Sigmoid colon (tissue), 4 donors: ENCODE measurements at regions not wholly inside any gene's neighbourhood (a gene's known extent, or its start where the extent isn't known, plus 50 kb on each side); places are given as distances from the start of the nearest gene placed in this dataset.

ENCODE experiments used
- POLR2A ChIP-seq, 2 donors: fragments of 450-650 bp; IDR thresholded peaks; one replicate each; pipeline ENCODE4 v1.6.1; 2016; ENCODE audit warnings: antibody characterized with exemption in 2 of 2, mild to moderate bottlenecking in 2 of 2, moderate library complexity in 2 of 2
- POLR2AphosphoS5 ChIP-seq, 4 donors: sonication (generic); formaldehyde crosslinking; IDR thresholded peaks; one replicate each; pipeline ENCODE4 v1.6.1; 2017; ENCODE audit warnings: antibody characterized with exemption in 4 of 4
- TF ChIP-seq, protein P1 (sequence below), 4 experiments: fragments of 450-650 bp in 3 of 4; fragments of 200-600 bp in 1 of 4; IDR thresholded peaks; one replicate each; pipeline ENCODE4 v1.5.1; 2016 to 2019; ENCODE audit warnings: antibody characterized with exemption in 4 of 4, mild to moderate bottlenecking in 3 of 4, moderate library complexity in 2 of 4

DNA sequence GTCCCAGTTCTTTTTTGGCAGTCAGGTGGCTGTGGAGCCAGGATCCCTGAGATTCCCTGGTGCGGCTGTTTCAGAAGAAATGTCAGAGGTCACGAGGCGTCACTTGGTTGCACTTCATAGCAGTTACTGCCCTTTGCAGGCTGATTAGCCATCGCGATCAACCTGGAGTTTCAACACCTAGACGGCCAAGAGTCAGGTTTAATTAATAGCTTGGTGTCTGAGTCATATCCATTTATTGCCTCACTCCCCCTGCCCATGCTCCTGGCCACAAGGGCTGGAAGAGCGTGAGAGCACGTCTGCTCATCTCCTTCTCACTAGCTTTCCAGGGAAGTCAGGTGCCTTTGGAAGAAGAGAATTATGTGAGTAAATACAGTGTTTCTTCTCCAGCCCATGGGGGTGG is 552.3 kb downstream of the TSN start:
- TF ChIP-seq POLR2A (IDR thresholded peaks at IDR 0.05), result no peak
- no peak for TF ChIP-seq POLR2AphosphoS5 (IDR thresholded peaks at IDR 0.05)
- TF ChIP-seq, protein P1, sequence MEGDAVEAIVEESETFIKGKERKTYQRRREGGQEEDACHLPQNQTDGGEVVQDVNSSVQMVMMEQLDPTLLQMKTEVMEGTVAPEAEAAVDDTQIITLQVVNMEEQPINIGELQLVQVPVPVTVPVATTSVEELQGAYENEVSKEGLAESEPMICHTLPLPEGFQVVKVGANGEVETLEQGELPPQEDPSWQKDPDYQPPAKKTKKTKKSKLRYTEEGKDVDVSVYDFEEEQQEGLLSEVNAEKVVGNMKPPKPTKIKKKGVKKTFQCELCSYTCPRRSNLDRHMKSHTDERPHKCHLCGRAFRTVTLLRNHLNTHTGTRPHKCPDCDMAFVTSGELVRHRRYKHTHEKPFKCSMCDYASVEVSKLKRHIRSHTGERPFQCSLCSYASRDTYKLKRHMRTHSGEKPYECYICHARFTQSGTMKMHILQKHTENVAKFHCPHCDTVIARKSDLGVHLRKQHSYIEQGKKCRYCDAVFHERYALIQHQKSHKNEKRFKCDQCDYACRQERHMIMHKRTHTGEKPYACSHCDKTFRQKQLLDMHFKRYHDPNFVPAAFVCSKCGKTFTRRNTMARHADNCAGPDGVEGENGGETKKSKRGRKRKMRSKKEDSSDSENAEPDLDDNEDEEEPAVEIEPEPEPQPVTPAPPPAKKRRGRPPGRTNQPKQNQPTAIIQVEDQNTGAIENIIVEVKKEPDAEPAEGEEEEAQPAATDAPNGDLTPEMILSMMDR (IDR thresholded peaks at IDR 0.05), result no peak
